Sigmoid colon (tissue), 6 donors: ENCODE measurements at regions not wholly inside any gene's neighbourhood (a gene's known extent, or its start where the extent isn't known, plus 50 kb on each side); places are given as distances from the start of the nearest gene placed in this dataset.
A peak's percentile ranks its signal among the peaks of the same experiment; 100 is the strongest.

Source experiments
- DNase-seq: peaks from one replicate; pipeline ENCODE4 v3.0.0-alpha.2; 2019
- H3K27ac ChIP-seq, 4 donors: fragments of 200-600 bp; sonication (generic); one replicate each; pipeline ENCODE4 v1.5.1; 2016 to 2019; ENCODE audit warnings: mild to moderate bottlenecking in 1 of 4
- H3K27me3 ChIP-seq, 3 donors: fragments of 200-600 bp; sonication (generic); one replicate each; pipeline ENCODE4 v1.5.1; 2019; ENCODE audit warnings: mild to moderate bottlenecking in 1 of 3
- H3K36me3 ChIP-seq, 4 donors: fragments of 200-600 bp; sonication (generic); one replicate each; pipeline ENCODE4 v1.5.1; 2016 to 2019
- H3K4me1 ChIP-seq, 4 donors: fragments of 200-600 bp; sonication (generic); one replicate each; pipeline ENCODE4 v1.5.1; 2017 to 2019
- H3K4me3 ChIP-seq, 4 donors: fragments of 200-600 bp; sonication (generic); one replicate each; pipeline ENCODE4 v1.5.1; 2017 to 2019; ENCODE audit warnings: mild to moderate bottlenecking in 2 of 4, moderate library complexity in 1 of 4
- H3K9me3 ChIP-seq, 4 donors: fragments of 200-600 bp in 3 of 4; sonication (generic) in 3 of 4; one replicate each; pipeline versions ENCODE4 v1.5.1 to v1.6.1; 2013 to 2019
- EP300 ChIP-seq, 4 donors: sonication (generic); formaldehyde crosslinking; IDR thresholded peaks; one replicate each; pipeline ENCODE4 v1.6.1; 2017; ENCODE audit warnings: antibody characterized with exemption in 4 of 4
- POLR2A ChIP-seq, 2 donors: fragments of 450-650 bp; IDR thresholded peaks; one replicate each; pipeline ENCODE4 v1.6.1; 2016; ENCODE audit warnings: antibody characterized with exemption in 2 of 2, mild to moderate bottlenecking in 2 of 2, moderate library complexity in 2 of 2
- POLR2AphosphoS5 ChIP-seq, 4 donors: sonication (generic); formaldehyde crosslinking; IDR thresholded peaks; one replicate each; pipeline ENCODE4 v1.6.1; 2017; ENCODE audit warnings: antibody characterized with exemption in 4 of 4
- WGBS, 2 donors: extraction: QIAGEN DNeasy Blood & Tissue Kit; methylation state at CpG; one replicate each; pipeline ENCODE4 v1.1.7; 2013; 5-methylcytosine and 5-hydroxymethylcytosine counted together
- intact Hi-C: fragments of 100-400 bp; cut with DNase I; formaldehyde crosslinking; loops from one replicate; pipeline ENCODE4 v1.15.1; 2023
- TF ChIP-seq, protein P1 (sequence below), 4 experiments: fragments of 450-650 bp in 3 of 4; fragments of 200-600 bp in 1 of 4; IDR thresholded peaks; one replicate each; pipeline ENCODE4 v1.5.1; 2016 to 2019; ENCODE audit warnings: antibody characterized with exemption in 4 of 4, mild to moderate bottlenecking in 3 of 4, moderate library complexity in 2 of 4
- donor health status: healthy with polysubstance abuse.
- donor health status: healthy.

DNA sequence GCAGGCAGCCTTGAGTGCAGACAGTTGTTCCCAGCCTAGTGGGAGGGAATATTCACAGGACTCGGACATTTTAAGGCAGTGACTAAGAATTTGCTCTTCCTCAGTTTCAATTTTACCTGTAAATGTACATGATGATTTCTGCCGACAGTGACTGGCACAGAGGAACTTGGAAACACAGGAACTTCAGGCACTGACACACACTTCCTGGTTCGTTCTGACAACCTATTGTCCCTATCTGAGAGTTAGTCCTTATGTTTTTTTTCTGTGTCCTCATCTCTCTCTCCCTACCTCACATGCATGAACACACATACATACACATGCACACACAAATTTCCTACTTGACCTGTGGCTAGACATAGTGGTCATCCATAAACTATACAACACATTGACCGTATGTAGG lies 89.4 kb upstream of the CD180 start:
- no peaks in the 10 kb centered on the region for H3K36me3 ChIP-seq
- no peaks in the 10 kb centered on the region for H3K9me3 ChIP-seq
- no peak overlapping the region for H3K27ac ChIP-seq
- peaks cover 0 to 42% (median 38%) of the 10 kb centered on the region in 4 donors for H3K4me1 ChIP-seq
- no peak overlapping the region for H3K4me3 ChIP-seq
- H3K27me3 ChIP-seq = no peaks in the 10 kb centered on the region
- no peak for DNase-seq
- WGBS, 2 donors = 74 to 76% methylated on average over 4 of the region's 4 CpGs
- intact Hi-C loops = no loop called here
- TF ChIP-seq, protein P1, sequence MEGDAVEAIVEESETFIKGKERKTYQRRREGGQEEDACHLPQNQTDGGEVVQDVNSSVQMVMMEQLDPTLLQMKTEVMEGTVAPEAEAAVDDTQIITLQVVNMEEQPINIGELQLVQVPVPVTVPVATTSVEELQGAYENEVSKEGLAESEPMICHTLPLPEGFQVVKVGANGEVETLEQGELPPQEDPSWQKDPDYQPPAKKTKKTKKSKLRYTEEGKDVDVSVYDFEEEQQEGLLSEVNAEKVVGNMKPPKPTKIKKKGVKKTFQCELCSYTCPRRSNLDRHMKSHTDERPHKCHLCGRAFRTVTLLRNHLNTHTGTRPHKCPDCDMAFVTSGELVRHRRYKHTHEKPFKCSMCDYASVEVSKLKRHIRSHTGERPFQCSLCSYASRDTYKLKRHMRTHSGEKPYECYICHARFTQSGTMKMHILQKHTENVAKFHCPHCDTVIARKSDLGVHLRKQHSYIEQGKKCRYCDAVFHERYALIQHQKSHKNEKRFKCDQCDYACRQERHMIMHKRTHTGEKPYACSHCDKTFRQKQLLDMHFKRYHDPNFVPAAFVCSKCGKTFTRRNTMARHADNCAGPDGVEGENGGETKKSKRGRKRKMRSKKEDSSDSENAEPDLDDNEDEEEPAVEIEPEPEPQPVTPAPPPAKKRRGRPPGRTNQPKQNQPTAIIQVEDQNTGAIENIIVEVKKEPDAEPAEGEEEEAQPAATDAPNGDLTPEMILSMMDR (IDR thresholded peaks at IDR 0.05) = no peak

- Histone ChIP-seq H3K27me3 (no peaks in the 10 kb centered on the region), H3K9me3 (no peaks in the 10 kb centered on the region), H3K4me1 (peaks cover 0 to 22% (median 19%) of the 10 kb centered on the region in 4 donors), H3K36me3 (no peaks in the 10 kb centered on the region), H3K4me3 (no peak overlapping the region), H3K27ac (peak overlapping the region in 2 of 4 donors; percentile 26 to 42)
- whole genome bisulfite sequencing, 2 donors = 78 to 85% methylated on average over 4 of the region's 4 CpGs
- intact Hi-C loops = no loop called here
- no peak for DNase-seq
- TF ChIP-seq, protein P1 (IDR thresholded peaks at IDR 0.05) = no peak
- TF ChIP-seq EP300 (IDR thresholded peaks at IDR 0.05) (no peak), POLR2AphosphoS5 (IDR thresholded peaks at IDR 0.05) (no peak), POLR2A (IDR thresholded peaks at IDR 0.05) (no peak)
Measured at GRCh38 chr5:67283988-67284487, 87.4 kb upstream of the CD180 start.

GRCh38 chr5:67283275-67283987 lies 86.8 kb upstream of the CD180 start:
- Histone ChIP-seq H3K4me1 (peaks cover 0 to 16% (median 14%) of the 10 kb centered on the region in 4 donors), H3K4me3 (no peak overlapping the region), H3K27ac (peak overlapping the region in 1 of 4 donors; percentile 26), H3K27me3 (no peaks in the 10 kb centered on the region), H3K36me3 (no peaks in the 10 kb centered on the region), H3K9me3 (peaks cover 0 to 4% (median 0%) of the 10 kb centered on the region in 4 donors)
- WGBS, 2 donors = 91 to 93% methylated on average over 7 of the region's 7 CpGs
- TF ChIP-seq POLR2A (IDR thresholded peaks at IDR 0.05) = no peak
- TF ChIP-seq EP300 (IDR thresholded peaks at IDR 0.05) = no peak
- no peak for TF ChIP-seq POLR2AphosphoS5 (IDR thresholded peaks at IDR 0.05)
- intact Hi-C loops = no loop called here
- no peak for DNase-seq

DNA sequence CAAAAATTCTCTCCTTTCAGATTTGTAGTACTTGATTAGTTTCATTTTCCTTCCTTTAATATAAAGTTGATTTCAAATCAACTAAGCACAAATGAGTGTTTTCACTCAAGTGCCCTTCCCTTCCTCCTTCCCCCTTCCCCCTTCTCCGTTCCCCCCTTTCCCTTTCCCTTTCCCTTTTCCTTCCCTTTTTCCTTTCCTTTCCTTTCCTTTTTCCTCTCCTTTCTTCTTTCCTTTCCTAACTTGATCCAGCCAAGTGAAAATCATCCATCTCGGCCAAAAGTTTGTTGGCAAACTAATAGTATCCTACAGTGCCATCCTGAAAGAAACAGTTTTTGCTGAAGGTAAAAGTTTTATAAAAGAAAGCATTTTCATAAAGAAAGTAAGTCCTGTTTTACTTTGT lies 85.3 kb upstream of the CD180 start:
- WGBS, 2 donors = 86 to 88% methylated on average over 2 of the region's 2 CpGs
- no peak for DNase-seq
- peaks cover 0 to 4% (median 2%) of the 10 kb centered on the region in 4 donors for H3K4me1 ChIP-seq
- TF ChIP-seq POLR2AphosphoS5 (IDR thresholded peaks at IDR 0.05) (no peak), EP300 (IDR thresholded peaks at IDR 0.05) (no peak), POLR2A (IDR thresholded peaks at IDR 0.05) (no peak)
- TF ChIP-seq, protein P1 (IDR thresholded peaks at IDR 0.05) = no peak
- no peak overlapping the region for H3K27ac ChIP-seq
- H3K36me3 ChIP-seq = no peaks in the 10 kb centered on the region
- peaks cover 0 to 5% (median 0%) of the 10 kb centered on the region in 4 donors for H3K9me3 ChIP-seq
- intact Hi-C loops = no loop called here
- no peak overlapping the region for H3K4me3 ChIP-seq
- no peaks in the 10 kb centered on the region for H3K27me3 ChIP-seq

- intact Hi-C loops = loop anchor here (2.0 kb wide), 1 partner anchor 15 kb away; no protein-coding TSS in a partner anchor
- Histone ChIP-seq H3K4me3 (no peak overlapping the region), H3K27me3 (no peaks in the 10 kb centered on the region), H3K36me3 (no peaks in the 10 kb centered on the region), H3K9me3 (peaks cover 0 to 5% (median 0%) of the 10 kb centered on the region in 4 donors), H3K27ac (peak overlapping the region in 2 of 4 donors; percentile 2 to 91), H3K4me1 (peaks cover 0 to 42% (median 36%) of the 10 kb centered on the region in 4 donors)
- DNase-seq = no peak
- WGBS, 2 donors = 94% methylated on average over 9 of the region's 9 CpGs
- TF ChIP-seq POLR2A (IDR thresholded peaks at IDR 0.05) (no peak), EP300 (IDR thresholded peaks at IDR 0.05) (no peak), POLR2AphosphoS5 (IDR thresholded peaks at IDR 0.05) (no peak)
- TF ChIP-seq, protein P1 (IDR thresholded peaks at IDR 0.05) = no peak
Measured at GRCh38 chr5:67273689-67274356, 77.2 kb upstream of the CD180 start.
